Vagina (tissue), 2 donors: ENCODE measurements at regions not wholly inside any gene's neighbourhood (a gene's known extent, or its start where the extent isn't known, plus 50 kb on each side); places are given as distances from the start of the nearest gene placed in this dataset.

Experiments
- DNase-seq, 2 donors: peaks; one replicate each; pipeline ENCODE4 v3.0.0-alpha.2; 2017; ENCODE audit errors: extremely low spot score in 2 of 2
- H3K27ac ChIP-seq: fragments of 200-600 bp; sonication (generic); one replicate; pipeline ENCODE4 v1.5.1; 2019
- H3K27me3 ChIP-seq: fragments of 200-600 bp; sonication (generic); one replicate; pipeline ENCODE4 v1.5.1; 2019
- H3K36me3 ChIP-seq, 2 donors: fragments of 200-600 bp; sonication (generic); one replicate each; pipeline ENCODE4 v1.5.1; 2017 to 2019
- H3K4me1 ChIP-seq: fragments of 200-600 bp; sonication (generic); one replicate; pipeline ENCODE4 v1.5.1; 2019
- H3K4me3 ChIP-seq, 2 donors: fragments of 200-600 bp; sonication (generic); 1 replicate in 1 of 2; 2 replicates in 1 of 2; pipeline ENCODE4 v1.5.1; 2016 to 2019
- H3K9me3 ChIP-seq: fragments of 200-600 bp; sonication (generic); one replicate; pipeline ENCODE4 v1.5.1; 2019
- POLR2A ChIP-seq, 2 donors: fragments of 450-650 bp; IDR thresholded peaks; one replicate each; pipeline ENCODE4 v1.6.1; 2017; ENCODE audit warnings: antibody characterized with exemption in 2 of 2, mild to moderate bottlenecking in 2 of 2, moderate library complexity in 2 of 2
- POLR2AphosphoS5 ChIP-seq, 2 donors: sonication (generic); formaldehyde crosslinking; IDR thresholded peaks; one replicate each; pipeline ENCODE4 v1.9.0; 2017; ENCODE audit warnings: antibody characterized with exemption in 2 of 2, mild to moderate bottlenecking in 2 of 2, low read depth in 1 of 2; ENCODE audit not compliant: insufficient read depth in 1 of 2
- intact Hi-C: fragments of 100-400 bp; cut with DNase I; formaldehyde crosslinking; loops from one replicate; pipeline ENCODE4 v1.15.1; 2023
- TF ChIP-seq, protein P1 (sequence below), 3 experiments: fragments of 450-650 bp in 2 of 3; fragments of 200-600 bp in 1 of 3; sonication (generic) in 1 of 3; IDR thresholded peaks; one replicate each; pipeline ENCODE4 v1.5.1; 2017 to 2019; ENCODE audit warnings: antibody characterized with exemption in 3 of 3, mild to moderate bottlenecking in 2 of 3, moderate library complexity in 2 of 3

DNA sequence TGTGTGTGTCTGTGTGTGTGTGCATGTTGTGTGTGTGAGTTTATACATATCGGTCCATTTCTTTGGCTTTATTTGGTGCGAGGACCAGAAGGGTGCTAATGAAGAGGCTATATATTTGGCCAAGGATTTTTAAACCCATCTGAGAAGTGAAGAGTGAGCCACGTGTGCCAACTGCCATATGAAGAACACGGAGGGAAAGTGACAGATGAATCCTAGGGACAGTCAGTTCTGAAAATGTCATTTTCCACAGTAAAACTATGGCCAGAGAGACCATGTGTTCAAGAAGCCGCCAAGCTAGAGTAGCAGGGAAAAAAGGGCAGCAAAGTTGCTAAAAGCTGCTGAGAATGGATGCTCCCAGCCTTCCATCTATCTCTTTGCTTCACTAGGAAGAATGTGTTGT is 297.3 kb upstream of the LMCD1 start:
- H3K9me3 ChIP-seq = no peaks in the 10 kb centered on the region
- H3K4me1 ChIP-seq = no peaks in the 10 kb centered on the region
- TF ChIP-seq, protein P1, sequence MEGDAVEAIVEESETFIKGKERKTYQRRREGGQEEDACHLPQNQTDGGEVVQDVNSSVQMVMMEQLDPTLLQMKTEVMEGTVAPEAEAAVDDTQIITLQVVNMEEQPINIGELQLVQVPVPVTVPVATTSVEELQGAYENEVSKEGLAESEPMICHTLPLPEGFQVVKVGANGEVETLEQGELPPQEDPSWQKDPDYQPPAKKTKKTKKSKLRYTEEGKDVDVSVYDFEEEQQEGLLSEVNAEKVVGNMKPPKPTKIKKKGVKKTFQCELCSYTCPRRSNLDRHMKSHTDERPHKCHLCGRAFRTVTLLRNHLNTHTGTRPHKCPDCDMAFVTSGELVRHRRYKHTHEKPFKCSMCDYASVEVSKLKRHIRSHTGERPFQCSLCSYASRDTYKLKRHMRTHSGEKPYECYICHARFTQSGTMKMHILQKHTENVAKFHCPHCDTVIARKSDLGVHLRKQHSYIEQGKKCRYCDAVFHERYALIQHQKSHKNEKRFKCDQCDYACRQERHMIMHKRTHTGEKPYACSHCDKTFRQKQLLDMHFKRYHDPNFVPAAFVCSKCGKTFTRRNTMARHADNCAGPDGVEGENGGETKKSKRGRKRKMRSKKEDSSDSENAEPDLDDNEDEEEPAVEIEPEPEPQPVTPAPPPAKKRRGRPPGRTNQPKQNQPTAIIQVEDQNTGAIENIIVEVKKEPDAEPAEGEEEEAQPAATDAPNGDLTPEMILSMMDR (IDR thresholded peaks at IDR 0.05) = no peak
- TF ChIP-seq POLR2AphosphoS5 (IDR thresholded peaks at IDR 0.05; ENCODE audit: insufficient read depth in 1 of 2, low read depth in 1 of 2) = no peak
- TF ChIP-seq POLR2A (IDR thresholded peaks at IDR 0.05) = no peak
- H3K27me3 ChIP-seq = no peaks in the 10 kb centered on the region
- no peak overlapping the region for H3K4me3 ChIP-seq
- no peaks in the 10 kb centered on the region for H3K36me3 ChIP-seq
- intact Hi-C loops = no loop called here
- no peak for DNase-seq
- no peak overlapping the region for H3K27ac ChIP-seq

DNA sequence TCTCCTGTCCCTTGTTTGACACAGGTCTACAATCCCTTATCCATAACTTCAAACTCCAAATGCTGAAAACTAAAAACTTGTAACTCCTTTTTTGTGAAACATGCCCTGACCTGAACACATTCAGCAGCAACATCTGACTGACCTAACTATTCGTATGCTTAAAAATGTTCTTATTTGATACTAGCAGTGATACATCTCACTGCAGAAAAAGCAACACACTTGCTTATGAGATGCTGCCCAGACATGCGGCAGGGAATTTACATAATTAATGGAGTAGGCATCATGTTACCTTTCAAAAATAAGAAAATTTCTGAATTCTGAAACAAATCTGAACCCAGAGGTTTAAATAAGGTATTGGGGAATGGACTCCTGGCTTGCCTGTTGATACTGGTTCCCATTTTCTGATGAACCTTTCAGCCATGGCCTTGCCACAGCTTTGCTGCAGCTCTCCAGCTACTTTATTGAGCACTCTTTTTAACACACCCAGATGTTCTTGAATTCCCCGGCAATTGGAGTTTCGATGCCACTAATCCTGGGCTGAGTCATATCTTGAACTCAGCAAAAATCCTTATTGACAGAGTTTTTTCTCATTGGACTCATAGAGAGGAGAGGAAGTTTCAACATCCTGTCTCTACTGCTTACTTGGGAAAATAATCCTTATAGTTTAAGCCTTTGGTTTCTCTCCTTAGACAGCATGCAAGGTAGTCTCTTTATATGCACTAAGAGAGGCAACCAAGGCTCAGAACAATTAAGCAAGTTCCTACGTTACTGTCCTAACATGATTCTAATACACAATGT is 296.6 kb upstream of the LMCD1 start:
- Histone ChIP-seq H3K9me3 (no peaks in the 10 kb centered on the region), H3K4me3 (no peak overlapping the region), H3K36me3 (no peaks in the 10 kb centered on the region), H3K27me3 (no peaks in the 10 kb centered on the region), H3K4me1 (no peaks in the 10 kb centered on the region), H3K27ac (no peak overlapping the region)
- no peak for DNase-seq
- TF ChIP-seq POLR2AphosphoS5 (IDR thresholded peaks at IDR 0.05; ENCODE audit: insufficient read depth in 1 of 2, low read depth in 1 of 2) = no peak
- no peak for TF ChIP-seq POLR2A (IDR thresholded peaks at IDR 0.05)
- TF ChIP-seq, protein P1 (IDR thresholded peaks at IDR 0.05) = no peak
- intact Hi-C loops = no loop called here

DNA sequence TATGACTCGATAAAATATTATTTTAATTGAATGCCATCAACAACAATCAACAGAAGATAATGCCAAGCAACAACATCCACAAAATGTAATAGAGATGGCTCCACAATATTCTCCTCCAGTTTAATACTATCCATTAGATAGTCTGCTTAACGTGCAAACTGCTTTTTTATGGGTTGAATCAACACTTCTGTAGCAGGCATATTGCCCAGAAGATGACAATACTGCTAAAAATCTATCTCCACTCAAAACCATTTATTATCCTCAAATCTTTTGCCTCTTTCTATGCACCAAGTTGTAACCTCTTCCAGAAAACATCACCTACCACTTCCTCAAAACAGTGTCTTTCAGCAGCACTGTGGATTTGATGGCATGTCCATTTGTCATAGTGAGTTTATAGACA is 295.7 kb upstream of the LMCD1 start:
- no peak for DNase-seq
- intact Hi-C loops = no loop called here
- no peaks in the 10 kb centered on the region for H3K4me1 ChIP-seq
- no peaks in the 10 kb centered on the region for H3K9me3 ChIP-seq
- TF ChIP-seq POLR2A (IDR thresholded peaks at IDR 0.05) (no peak), POLR2AphosphoS5 (IDR thresholded peaks at IDR 0.05; ENCODE audit: insufficient read depth in 1 of 2, low read depth in 1 of 2) (no peak)
- TF ChIP-seq, protein P1 (IDR thresholded peaks at IDR 0.05) = no peak
- H3K36me3 ChIP-seq = no peaks in the 10 kb centered on the region
- H3K4me3 ChIP-seq = no peak overlapping the region
- H3K27ac ChIP-seq = no peak overlapping the region
- no peaks in the 10 kb centered on the region for H3K27me3 ChIP-seq

DNA sequence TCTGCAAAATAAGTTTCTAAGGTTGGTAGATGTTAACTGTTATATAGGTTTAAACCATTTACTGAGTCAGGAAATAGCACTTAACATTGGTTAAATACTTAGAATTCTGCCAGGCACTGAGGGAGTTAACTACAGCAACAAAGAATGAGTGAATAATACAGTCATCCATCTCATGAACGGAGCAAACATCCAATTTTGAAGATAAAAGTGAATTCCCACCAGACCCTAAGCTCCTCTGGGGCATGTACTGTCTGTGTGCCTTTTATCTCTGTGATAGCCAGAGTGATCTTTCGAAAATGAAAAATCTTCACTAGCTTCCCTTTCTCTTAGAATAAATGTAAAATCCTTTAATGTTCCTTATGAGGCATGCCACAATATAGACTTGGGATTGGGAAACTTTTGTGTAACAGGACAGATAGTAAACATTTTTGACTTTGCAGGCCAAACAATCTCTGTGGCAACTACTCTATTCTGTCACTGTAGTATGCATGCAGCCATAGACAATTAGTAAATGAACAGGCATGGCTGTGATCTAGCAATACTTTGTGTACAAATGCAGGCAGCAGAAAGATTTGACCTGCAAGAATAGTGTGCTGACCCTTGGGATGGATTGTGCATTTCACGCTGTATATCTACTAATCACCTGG is 294.5 kb upstream of the LMCD1 start:
- Histone ChIP-seq H3K27ac (no peak overlapping the region), H3K4me3 (no peak overlapping the region), H3K4me1 (no peaks in the 10 kb centered on the region), H3K27me3 (no peaks in the 10 kb centered on the region), H3K36me3 (no peaks in the 10 kb centered on the region), H3K9me3 (no peaks in the 10 kb centered on the region)
- no peak for DNase-seq
- TF ChIP-seq POLR2A (IDR thresholded peaks at IDR 0.05) (no peak), POLR2AphosphoS5 (IDR thresholded peaks at IDR 0.05; ENCODE audit: insufficient read depth in 1 of 2, low read depth in 1 of 2) (no peak)
- TF ChIP-seq, protein P1 (IDR thresholded peaks at IDR 0.05) = no peak
- intact Hi-C loops = no loop called here

DNA sequence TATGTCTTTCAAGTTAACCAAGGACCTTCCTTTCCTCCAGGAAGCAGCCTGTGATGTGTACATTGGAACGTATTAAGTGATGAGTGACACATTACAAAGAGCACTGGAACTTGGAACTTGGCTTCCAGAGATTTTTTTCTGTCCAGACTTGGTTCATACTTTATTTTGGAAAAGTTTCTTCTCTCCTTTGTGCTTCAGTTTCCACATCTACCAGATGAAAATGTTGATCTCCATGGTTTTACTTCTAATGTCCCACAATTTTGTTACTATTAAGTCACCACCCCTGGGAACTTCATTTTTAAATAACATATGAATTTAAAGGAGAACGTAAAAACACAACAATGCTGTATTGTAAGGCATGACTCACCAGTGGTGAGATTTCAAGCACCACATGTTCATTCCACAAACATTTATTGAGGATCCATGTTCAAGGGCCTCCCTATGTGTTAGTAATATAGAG is 290.7 kb upstream of the LMCD1 start:
- Histone ChIP-seq H3K27me3 (no peaks in the 10 kb centered on the region), H3K4me1 (no peaks in the 10 kb centered on the region), H3K9me3 (no peaks in the 10 kb centered on the region), H3K4me3 (no peak overlapping the region), H3K36me3 (no peaks in the 10 kb centered on the region), H3K27ac (no peak overlapping the region)
- DNase-seq = no peak
- intact Hi-C loops = no loop called here
- TF ChIP-seq, protein P1 (IDR thresholded peaks at IDR 0.05) = no peak
- no peak for TF ChIP-seq POLR2A (IDR thresholded peaks at IDR 0.05)
- TF ChIP-seq POLR2AphosphoS5 (IDR thresholded peaks at IDR 0.05; ENCODE audit: insufficient read depth in 1 of 2, low read depth in 1 of 2) = no peak
